ENCODE measurements at regions not wholly inside any gene's neighbourhood (a gene's known extent, or its start where the extent isn't known, plus 50 kb on each side); places are given as distances from the start of the nearest gene placed in this dataset.

GRCh38 chr2:128979182-128979581, 660.5 kb upstream of the HS6ST1 start:
- no peak for TF ChIP-seq CTCF (IDR thresholded peaks at IDR 0.05 in 4 of 5, conservative IDR thresholded peaks at IDR 0.05 in 1 of 5)
- no peak for TF ChIP-seq POLR2A (IDR thresholded peaks at IDR 0.05)
